ENCODE measurements at regions not wholly inside any gene's neighbourhood (a gene's known extent, or its start where the extent isn't known, plus 50 kb on each side); places are given as distances from the start of the nearest gene placed in this dataset.

DNA sequence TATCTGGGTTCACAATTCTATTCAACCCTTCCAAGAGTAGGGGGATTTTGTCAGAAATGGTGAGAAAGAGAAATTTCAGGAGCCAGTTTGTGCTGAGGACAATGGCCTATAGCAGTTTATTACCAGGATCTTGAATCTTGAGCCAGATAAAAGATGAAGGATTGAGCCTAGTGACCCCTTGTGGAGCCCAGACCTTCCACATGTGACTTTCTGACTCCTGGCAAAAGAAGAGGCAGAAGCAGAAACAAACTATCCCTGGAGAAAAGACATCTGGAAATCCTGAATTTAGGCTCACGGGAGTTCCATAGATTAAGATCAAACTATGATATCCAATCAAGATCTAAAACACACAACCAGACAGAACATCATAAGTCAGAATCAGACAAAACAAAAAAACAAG, 60.9 kb upstream of the CHRM2 start:
- DNase-seq, result no peak

DNA sequence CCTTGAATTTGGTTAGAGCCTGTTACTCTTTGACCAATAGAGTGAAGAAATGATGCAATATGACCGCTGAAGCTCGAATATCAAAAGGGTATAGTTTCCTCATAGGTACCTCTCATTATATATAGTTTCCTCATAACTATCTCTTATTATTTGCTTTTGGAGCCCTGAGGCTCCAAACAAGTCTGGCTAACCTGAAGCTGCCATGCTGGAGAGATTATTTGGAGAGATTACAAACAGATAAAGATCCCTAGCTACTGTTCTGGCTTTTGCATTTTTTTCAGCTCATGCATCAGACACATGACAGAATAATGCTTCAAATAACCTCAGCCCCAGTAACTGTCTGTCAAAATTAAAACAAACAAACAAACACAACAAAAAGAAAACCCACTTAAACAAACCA, 65.4 kb upstream of the CHRM2 start:
- no peak for DNase-seq

DNA sequence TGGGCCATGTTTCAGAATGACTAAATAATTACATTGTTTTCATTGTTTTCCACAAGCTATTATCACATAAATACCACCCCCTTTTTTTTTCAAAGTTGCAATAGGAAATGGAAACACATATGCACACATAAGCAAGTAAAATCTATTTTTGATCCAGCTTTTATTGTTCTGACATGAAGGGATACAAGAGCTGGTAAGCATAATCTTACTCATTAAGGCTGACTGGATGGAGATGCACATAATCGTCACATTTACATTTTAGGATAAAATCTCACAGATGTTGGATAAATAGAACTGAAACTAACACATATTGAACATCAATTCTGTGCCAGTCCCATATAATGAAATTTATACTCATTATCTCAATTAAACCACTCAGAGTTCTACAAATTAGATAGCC, 84.5 kb upstream of the CHRM2 start:
- DNase-seq, result no peak

DNA sequence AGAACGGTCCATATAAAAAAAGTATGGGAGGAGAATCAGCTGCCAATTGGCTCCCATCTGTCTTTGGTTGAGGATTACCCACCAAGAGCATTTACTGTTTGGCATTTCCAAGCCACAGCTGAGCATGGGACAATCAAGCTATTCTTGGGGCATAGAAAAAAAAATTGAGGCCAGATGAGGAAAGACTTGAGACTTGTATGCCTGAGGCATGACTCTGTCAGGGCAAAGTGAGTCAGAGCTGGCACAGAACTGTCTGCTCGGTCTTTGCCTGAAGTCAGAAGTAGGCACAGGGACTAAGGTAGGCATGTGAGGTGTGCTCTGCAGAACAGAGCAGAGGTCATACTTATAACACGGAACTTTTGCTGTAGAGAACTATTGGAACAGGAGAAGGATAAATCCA, 126.5 kb upstream of the CHRM2 start:
- DNase-seq, result no peak

DNA sequence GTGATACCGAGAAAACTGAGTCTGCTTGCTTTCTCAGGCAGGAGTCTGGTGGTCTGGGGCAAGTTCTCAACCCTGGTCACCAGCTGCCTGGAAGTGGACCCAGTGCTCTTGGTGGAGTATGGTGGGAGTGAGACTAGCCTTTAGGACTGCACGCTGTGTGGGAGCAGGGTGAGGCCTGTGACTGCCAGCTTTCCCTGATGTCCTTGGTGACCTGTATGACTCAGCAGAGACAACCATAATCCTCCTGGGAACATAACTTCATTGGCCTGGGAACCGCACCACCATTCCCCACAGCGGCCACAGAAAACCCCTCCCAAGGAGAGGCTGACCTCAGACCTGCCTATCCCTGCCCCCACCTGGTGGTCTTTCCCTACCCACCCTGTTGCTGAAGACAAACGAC, 139.5 kb upstream of the CHRM2 start:
- DNase-seq, result no peak

DNA sequence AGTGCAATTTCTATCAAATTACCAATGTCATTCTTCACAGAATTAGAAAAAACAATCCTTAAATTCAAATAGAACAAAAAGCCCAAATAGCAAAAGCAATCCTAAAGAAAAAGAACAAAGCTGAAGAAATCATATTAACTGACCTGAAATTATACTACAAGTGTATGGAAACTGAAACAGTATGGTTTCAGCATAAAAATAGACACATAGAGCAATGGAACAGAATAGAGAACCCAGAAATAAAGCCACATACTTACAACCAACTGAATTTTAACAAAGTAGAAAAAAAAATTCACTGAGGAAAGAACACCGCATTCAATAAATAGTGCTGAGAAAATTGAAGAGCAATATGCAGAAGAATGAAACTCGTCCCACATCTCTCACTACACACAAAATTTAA, 142.0 kb upstream of the CHRM2 start:
- no peak for DNase-seq

DNA sequence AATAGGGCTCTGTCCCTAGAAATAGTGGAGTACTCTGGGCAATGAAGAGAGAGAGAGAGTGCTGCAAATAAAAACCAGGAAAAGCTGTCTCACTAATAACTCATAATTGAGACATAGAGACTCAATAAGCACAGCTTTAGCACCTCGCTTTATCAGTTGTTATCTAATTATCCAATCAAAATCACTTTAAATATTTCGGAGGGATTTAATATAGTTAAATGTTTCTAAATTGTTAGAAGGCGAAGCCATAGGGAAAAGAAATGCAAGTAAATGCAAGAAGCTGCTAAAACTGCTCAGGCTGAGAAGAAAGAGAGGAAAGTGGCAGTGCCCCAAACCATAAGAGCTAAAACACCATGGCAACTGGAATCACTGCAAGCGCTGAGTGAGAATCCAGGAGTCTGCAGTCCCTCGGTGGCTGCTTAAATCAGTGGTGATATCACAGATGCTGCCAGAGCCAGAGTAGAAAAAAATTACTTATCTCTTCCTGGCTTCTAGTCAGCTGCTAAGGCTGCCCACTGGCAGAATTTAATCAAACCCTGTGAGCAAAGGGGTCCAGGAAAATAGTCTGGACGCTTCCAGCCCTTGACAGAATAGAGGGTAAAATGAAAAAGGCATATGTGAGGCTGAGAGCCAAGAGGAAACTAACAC, 150.4 kb upstream of the CHRM2 start:
- DNase-seq, result no peak

DNA sequence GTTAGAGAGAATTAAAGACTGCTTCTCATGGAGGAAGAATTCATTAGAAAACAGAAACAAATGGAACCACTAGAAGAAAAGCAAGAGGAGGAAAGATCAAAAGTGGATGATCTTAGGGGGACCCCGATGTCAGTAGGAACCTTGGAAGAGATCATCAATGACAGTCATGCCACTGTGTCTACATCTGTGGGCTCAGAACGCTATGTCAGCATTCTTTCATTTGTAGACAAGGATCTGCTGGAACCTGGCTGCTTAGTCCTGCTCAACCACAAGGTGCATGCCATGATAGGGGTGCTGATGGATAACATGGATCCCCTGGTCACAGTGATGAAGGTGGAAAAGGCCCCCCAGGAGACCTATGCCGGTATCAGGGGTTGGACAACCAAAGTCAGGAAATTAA, 154.4 kb upstream of the CHRM2 start:
- no peak for DNase-seq

DNA sequence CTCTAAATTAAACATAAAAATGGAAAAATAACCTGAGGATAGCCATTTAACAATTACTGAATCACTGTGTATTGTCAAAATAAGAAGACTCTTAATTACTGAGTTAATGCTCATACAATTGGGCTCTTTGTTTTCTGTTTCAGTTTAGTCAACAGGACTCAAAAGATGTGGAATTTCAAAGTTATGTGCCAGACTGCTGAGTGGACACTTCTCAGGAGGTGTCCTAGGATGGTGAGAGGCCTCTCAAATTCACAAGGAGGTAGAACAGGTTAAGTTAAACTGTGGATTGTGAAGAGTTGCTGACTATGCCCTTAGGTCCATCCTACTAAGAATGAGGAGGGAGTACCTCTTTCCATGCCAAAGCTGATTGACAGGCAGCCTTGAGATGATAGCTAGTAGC, 157.7 kb upstream of the CHRM2 start:
- DNase-seq, result no peak

DNA sequence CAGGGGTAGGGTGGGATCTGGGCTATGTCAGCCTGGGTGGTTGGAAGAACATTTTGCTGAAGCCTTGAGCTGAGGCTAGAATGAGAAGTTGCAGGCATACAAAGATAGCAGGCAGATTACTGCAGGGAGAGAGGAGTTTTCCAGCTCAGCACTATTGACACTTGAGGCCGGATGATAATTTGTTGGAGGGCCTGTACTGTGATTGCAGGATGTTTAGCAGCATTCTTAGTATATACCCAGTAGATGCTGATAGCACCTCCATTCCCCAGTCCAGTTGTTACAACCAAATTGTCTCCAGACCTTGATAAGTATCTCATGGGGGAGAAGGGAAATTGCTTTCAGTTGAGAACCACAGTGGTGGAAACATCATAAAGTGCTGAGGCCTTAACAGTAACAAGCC, 158.6 kb upstream of the CHRM2 start:
- DNase-seq, result no peak

DNA sequence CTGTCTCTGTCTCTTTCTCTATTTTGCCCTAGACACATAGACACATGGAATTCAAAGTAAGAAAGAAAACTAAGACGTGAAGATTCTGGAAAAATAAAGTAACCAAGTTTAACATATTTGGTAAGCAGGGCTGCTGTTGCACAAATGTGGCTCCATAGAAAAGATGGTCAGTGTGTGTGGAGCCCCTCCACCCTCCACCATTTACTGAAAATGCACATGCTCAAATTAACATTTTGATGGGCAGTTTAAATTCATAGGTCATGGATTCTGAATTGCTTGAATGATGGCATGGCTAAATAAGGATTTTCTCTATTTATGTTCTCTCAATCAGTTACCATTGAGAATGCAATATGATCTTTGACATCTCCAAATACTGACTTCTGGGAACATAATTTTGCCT, 165.5 kb upstream of the CHRM2 start:
- DNase-seq, result no peak

DNA sequence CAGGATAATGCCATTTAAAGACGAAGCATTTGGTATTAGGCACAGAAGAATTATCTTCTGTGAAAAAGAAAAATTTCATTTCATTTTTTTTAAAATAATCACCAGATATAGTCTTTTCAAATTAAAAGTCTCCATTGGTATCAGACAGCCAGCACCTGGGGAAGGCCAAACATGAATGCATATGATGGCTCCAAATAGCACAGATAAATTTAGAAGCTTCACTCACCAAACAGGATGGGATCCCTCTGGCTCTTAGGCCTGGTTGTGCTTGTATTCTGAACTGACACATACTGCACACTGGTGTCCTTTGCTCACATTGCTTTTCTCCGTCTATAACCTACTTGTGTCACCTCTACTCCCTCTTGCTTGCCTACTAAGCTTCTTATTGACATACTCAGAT, 169.5 kb upstream of the CHRM2 start:
- DNase-seq, result no peak

DNA sequence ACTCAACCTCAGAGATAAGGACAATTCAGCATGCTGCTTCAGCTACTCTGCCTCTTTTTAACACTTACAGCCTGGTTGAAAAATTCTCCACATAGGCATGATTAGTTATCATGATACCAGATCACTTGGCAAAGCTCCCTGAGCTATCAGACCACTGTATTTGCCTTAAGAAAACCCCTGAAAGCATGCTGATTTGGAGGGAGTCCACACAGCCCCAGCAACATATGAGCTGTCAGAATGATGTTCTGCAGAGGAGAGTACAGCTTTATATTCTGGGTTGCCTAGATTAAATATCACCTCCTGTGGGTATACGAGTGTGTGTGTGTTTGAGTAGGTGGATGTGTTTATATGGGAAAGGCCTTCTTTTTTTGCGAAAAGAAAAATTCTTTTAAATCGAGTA, 170.2 kb upstream of the CHRM2 start:
- no peak for DNase-seq

DNA sequence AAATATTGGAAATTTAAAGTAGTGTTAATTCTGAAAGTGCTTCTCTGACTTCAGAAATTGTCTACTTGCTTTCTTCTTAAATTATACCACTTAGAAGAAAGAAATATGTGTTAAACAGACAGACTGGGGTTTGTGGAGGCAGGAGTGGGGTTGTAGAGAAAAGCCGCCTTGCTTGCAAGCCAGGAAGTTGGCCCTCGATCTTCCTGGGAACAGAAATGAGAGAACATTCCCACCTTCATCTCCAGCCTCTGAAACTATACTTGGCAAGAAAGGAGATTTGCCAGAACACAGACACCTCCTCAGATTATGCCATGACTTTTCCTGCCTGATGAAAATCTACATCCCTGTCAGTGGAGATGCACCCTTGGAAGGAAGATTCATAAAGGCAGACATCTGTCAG, 171.2 kb upstream of the CHRM2 start:
- DNase-seq, result no peak

DNA sequence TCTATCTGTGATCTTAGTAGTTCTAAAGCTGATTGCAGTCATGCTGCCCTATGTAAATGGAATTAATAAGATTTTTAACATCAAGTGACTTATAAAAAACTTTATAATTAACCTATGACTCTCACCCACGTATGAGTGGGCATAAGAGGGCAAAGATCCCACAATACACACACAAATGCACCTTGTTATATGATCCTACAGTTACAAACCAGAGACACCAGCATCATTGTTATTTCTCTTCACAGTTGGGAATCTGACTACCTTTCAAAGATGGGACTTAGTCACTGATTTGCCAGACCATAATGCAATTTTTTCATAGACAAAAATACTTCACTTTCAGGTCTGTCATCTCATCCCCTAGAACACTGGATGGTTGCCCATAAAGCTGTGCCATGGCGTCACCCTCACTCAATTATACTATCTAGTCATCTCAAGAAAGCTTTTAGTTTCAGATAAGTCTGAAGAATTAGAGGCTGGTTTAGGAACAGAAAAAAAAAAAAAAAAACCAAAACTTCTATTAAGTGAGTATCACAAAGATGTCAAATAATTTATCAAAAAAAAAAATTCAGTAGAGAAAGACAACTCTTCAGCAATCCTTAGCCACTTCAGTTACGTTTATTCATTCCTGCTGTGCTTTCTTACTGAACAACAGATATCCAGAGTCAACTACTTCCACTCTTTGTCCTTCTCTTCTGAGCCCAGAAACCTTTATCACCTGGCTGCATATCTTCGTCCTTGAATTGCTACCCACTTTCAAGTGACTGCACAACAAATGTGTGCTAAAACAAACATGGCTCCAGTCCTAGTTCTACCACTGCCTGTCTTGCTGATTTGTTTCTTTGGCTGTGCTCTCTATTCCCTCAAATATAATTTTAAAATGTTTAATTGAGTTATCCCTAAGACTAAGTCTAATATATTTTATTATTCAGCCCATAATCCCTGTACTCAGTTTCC, 175.0 kb upstream of the CHRM2 start:
- no peak for DNase-seq

DNA sequence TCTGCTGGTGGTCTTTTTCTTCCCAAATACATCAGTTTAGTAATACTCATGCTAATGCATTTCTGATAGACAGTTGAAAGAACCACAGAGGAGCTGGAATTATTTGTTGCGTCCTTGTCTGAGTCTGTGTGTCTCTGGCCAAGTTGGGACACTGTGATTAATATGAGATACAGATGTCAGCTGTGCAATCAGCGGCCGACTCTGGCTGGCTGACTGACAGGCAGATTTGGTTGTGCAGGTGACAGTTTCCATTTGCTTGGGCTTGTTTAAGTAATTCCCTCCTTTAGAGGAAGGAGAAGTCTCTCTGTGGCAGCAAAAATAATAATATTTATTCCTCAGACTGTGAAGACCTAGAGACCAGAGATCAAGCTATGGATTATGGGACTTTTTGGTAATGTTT, 176.2 kb upstream of the CHRM2 start:
- DNase-seq, result no peak

DNA sequence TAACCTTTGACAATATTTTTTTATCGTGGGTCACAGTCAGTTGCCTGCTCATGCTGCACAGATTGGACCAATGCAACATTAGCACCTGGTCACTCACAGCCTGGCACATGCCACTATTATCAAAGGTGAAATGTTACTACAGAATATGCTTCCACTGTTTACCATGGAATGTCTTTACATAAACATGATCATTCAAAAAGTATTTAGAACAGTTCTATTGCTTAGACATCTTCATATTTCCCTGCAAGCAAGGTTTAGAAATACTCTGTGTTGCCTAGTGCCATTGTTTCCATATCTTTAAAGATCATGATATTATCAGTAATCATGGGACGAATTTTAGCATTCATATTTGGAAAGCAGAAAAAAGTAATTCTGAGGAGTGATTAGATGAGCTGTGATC, 179.9 kb upstream of the CHRM2 start:
- DNase-seq, result no peak

DNA sequence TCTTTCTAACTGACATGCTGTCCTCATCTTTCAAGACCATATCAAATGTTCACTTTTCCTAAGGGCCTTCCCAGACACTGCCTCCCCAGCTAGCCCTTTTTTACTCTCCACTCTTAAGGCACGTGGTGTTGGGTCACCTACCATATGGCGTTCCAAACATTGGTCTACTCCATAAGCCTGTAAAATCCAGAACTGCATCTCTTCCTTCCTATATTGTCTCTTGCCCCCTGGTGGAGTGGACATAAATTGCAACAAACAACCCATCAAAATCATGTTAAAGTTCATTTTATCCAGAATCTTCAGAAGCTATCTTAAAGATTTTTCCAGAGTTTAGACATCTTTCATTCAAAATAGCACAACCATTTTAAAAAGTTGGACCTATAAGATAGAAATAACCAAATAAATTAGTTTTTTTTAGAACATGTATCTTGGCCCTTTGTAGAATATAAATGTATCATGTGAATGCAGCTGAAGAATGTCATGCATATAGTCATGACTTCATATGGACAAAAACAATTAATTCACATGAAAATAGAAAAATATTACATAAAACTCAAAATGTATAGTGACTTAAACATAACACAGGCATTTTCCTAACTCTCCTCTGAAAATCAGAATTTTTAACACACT, 180.6 kb upstream of the CHRM2 start:
- DNase-seq, result no peak

DNA sequence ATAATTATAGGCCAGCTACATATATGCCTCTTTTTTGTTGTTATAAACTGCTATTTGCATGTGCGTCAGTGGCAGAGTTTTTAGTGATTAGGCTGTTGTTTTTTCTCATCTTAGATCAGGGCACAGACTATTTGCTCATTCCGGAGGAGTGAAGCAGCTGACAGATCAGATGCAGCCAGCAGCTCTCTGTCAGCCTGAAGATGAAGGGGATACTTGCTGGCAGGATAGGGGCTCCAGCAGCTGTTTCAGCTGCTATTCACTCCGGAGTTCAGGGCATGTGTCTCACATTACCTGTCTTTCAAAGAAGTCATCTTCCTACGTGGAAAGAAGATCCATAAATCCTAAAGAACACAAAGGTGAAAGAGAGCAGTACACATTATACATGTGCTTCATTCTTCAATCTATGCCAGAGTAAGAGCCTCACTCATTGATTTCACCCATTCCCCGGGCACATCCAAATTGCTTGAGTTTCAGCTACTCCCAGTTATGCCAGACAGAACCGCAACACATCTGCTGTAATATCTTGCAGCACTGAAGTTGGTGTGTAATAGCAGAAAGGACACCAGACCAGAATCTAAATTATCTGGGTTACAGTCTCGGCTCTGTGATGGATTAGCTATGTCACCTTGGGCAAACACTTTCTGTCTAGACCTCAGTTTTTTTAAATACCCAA, 182.8 kb upstream of the CHRM2 start:
- DNase-seq, result no peak

DNA sequence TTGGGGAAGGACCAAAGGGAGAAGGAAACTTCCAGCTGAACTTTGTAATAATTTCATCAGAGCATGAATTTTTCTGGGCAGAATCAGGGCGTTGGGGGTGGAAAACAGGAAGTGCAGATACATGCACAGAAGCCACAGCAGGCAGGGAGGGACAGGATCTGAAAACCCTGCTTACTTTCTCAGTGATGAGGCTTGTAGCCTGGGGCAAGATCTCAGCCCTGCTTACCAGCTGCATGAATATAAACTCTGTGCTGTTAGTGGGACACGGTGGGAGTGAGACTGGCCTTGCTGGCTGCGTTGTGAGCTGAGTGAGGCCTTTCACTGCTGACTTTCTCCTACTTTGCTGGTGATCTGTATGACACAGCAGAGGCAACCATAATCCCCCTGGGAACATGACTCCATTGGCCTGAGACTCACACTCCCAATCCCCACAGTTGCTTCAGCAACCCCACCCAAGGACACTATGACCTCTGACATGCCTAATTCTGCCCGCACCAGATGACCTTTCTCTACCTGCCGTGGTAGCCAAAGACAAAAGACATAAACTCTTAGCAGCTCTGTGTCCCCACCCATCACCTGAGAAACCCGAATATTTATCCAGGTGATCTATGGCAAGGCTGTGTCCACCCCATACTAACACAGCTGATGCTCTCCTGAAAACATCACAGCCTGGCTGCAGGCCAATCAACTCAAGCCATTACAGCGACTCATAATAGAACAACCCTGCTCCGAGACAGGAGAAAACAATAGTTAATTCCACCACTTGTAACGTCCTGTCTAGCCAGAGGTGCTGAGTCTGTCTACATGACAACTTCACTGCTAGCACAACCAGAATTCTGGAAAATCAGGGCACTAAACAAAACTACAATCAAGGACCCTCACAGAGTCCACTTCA, 190.7 kb upstream of the CHRM2 start:
- DNase-seq, result no peak

DNA sequence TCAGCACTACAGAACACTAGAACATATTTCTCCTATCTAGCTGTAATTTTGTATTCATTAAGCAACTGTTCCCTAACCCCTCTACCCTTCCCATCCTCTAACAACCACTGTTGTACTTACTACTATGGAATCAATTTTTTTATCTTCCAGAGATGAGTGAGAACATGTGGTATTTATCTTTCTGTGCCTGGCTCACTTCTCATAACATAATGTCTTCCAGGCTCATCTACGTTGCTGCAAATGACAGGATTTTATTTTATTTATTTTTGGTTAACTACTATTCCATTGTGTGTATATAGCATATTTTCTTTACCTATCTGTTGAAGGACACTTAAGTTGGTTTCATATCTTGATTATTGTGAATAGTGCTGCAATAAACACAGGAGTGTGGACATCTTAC, 200.9 kb upstream of the CHRM2 start:
- DNase-seq, result no peak

DNA sequence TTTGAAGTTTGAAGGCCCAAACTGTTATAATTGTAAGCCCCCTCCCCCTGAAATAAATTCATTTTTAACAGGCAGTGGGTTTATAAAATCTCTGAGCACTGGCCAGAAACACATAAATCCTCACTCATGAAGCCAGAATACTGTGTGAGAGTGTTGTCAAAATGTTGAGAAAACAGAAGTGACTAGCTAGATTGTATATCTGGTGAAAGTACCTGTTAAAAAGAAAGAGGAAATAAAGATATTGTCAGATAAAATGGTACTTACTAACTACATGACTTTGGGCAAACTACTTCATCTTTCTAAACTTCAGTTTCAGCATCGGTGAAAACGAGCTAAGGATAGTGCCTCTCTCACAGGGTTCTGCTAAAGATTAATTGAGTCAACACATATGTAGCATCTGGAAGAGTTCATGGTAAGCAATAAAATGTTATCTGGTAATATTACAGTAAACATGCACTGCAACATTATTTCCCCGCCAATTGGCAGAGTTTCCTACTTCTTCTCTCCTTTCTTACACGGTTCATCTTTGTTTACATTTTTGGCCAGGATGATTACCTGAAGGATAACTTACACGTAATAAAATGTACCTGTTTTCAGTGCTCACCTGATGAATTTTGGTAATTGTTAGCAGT, 202.5 kb upstream of the CHRM2 start:
- DNase-seq, result no peak

Measured in femur (tissue), 1 donor.